HepG2 (cell line): ENCODE measurements at regions not wholly inside any gene's neighbourhood (a gene's known extent, or its start where the extent isn't known, plus 50 kb on each side); places are given as distances from the start of the nearest gene placed in this dataset.

Source experiments
- ATAC-seq: fragments of 200-7000 bp; cut with Tn5 transposase; 3 replicates; pipeline ENCODE4 v1.9.1; 2020; ENCODE audit warnings: mild to moderate bottlenecking, moderate library complexity
- BruUV-seq: library from RNA; stranded (reverse); fragments of 400-500 nt; replicated peaks from 2 replicates; lab custom pipeline; 2021; lab: Mats Ljungman, UMichigan
- CTCF ChIA-PET: fragments of 300-600 bp; formaldehyde crosslinking; extraction: SDS; loops from one replicate; lab custom pipeline; 2021; ENCODE audit warnings: low total read pairs, inconsistent platforms, low intra/inter-chr PET ratio; lab: Yijun Ruan, JAX
- POLR2A ChIA-PET: fragments of 350-600 bp; sonication (Branson Sonifier 250); formaldehyde crosslinking; loops from one replicate; lab custom pipeline; 2020; ENCODE audit warnings: antibody characterized with exemption, inconsistent platforms; lab: Yijun Ruan, JAX
- DNase-seq: peaks from one replicate; pipeline ENCODE4 v3.0.0-alpha.2; 2015; ENCODE audit warnings: low spot score
- FAIRE-seq: peaks from 3 replicates; lab custom pipeline; 2011; peaks lifted over from hg19 to GRCh38; lab: Jason Lieb, UNC
- H2AFZ ChIP-seq: one replicate; pipeline ENCODE4 v1.6.1; 2011; ENCODE audit warnings: low read length, inconsistent platforms
- H3K27ac ChIP-seq: fragments of 300-600 bp; 3 replicates; pipeline ENCODE4 v1.8.0; 2011; ENCODE audit warnings: mixed run types, mild to moderate bottlenecking, mixed read lengths, low read length, inconsistent platforms; ENCODE audit not compliant: insufficient read depth; ENCODE audit errors: extremely low read length
- H3K27me3 ChIP-seq, 2 experiments: fragments of 200-600 bp in 1 of 2; 2 replicates in 1 of 2; 3 replicates in 1 of 2; pipeline versions ENCODE4 v1.6.0 to v1.8.0; 2011; ENCODE audit warnings: low read length in 2 of 2, mild to moderate bottlenecking in 2 of 2, moderate library complexity in 2 of 2, inconsistent platforms in 1 of 2; ENCODE audit not compliant: insufficient read depth in 2 of 2, control insufficient read depth in 1 of 2
- H3K36me3 ChIP-seq, 2 experiments: fragments of 200-600 bp in 1 of 2; replicated peaks in 1 of 2; 2 replicates in 1 of 2; 3 replicates in 1 of 2; pipeline versions ENCODE4 v1.5.1 to v1.8.0; 2011; ENCODE audit warnings: low read length in 2 of 2, inconsistent platforms in 1 of 2; ENCODE audit not compliant: insufficient read depth in 2 of 2, control insufficient read depth in 1 of 2
- H3K4me1 ChIP-seq: 2 replicates; pipeline ENCODE4 v1.5.1; 2012; ENCODE audit warnings: low read length, inconsistent platforms; ENCODE audit not compliant: insufficient read depth
- H3K4me2 ChIP-seq: 2 replicates; pipeline ENCODE4 v1.6.0; 2011; ENCODE audit warnings: low read depth, low read length, inconsistent platforms
- H3K4me3 ChIP-seq, 3 experiments: fragments of 200-600 bp in 1 of 3; sonication (generic), shearing (Covaris generic) in 1 of 3; replicated peaks in 1 of 3; 2 replicates each; pipeline ENCODE4 v1.5.1; 2011 to 2016; ENCODE audit warnings: low read length in 3 of 3, inconsistent platforms in 2 of 3, low read depth in 2 of 3, mild to moderate bottlenecking in 2 of 3, control low read depth in 1 of 3, mixed read lengths in 1 of 3; ENCODE audit not compliant: insufficient read depth in 1 of 3
- H3K79me2 ChIP-seq: one replicate; pipeline ENCODE4 v1.6.1; 2011; ENCODE audit warnings: low read length, inconsistent platforms; ENCODE audit not compliant: insufficient read depth
- H3K9ac ChIP-seq: 2 replicates; pipeline ENCODE4 v1.6.0; 2011; ENCODE audit warnings: mild to moderate bottlenecking, low read depth, low read length, inconsistent platforms; ENCODE audit not compliant: insufficient read depth
- H3K9me3 ChIP-seq: 2 replicates; pipeline ENCODE4 v1.5.1; 2012; ENCODE audit warnings: mild to moderate bottlenecking, low read length
- H4K20me1 ChIP-seq: 2 replicates; pipeline ENCODE4 v1.6.0; 2011; ENCODE audit warnings: inconsistent platforms, mild to moderate bottlenecking, low read length, moderate library complexity; ENCODE audit not compliant: insufficient read depth
- ASH2L ChIP-seq: fragments of 300-600, 200-600 bp; sonication (generic); IDR thresholded peaks from 2 replicates; pipeline ENCODE4 v1.7.0; 2017; ENCODE audit warnings: low read depth, mild to moderate bottlenecking, moderate library complexity, mixed read lengths, low read length; ENCODE audit not compliant: insufficient read length
- CREM ChIP-seq, 2 experiments: sonication (generic) in 1 of 2; formaldehyde crosslinking in 1 of 2; IDR thresholded peaks; 2 replicates each; pipeline versions ENCODE4 v1.4.0 to v1.6.1; 2016 to 2020; ENCODE audit warnings: antibody characterized with exemption in 1 of 2, mild to moderate bottlenecking in 1 of 2, missing genetic modification reagents in 1 of 2
- DNMT3B ChIP-seq: conservative IDR thresholded peaks from 2 replicates; pipeline ENCODE4 v1.6.1; 2016; ENCODE audit warnings: missing biosample characterization, control low read depth
- HHEX ChIP-seq: IDR thresholded peaks from 2 replicates; pipeline ENCODE4 v1.6.1; 2016; ENCODE audit warnings: control low read depth
- HIC2 ChIP-seq: sonication (generic); formaldehyde crosslinking; IDR thresholded peaks from 2 replicates; pipeline ENCODE4 v1.9.0; 2022; ENCODE audit warnings: low read depth, missing genetic modification reagents
- JDP2 ChIP-seq: sonication (generic); formaldehyde crosslinking; IDR thresholded peaks from 2 replicates; pipeline ENCODE4 v1.8.1; 2022; ENCODE audit warnings: missing genetic modification reagents, borderline replicate concordance
- NPAS2 ChIP-seq: sonication (generic); formaldehyde crosslinking; IDR thresholded peaks from 2 replicates; pipeline ENCODE4 v1.8.0; 2022; ENCODE audit warnings: mild to moderate bottlenecking, missing genetic modification reagents, borderline replicate concordance
- SOX5 ChIP-seq: IDR thresholded peaks from 2 replicates; pipeline ENCODE4 v1.6.1; 2016; ENCODE audit warnings: borderline replicate concordance
- TMF1 ChIP-seq: sonication (generic); formaldehyde crosslinking; IDR thresholded peaks from 2 replicates; pipeline ENCODE4 v1.8.1; 2022; ENCODE audit warnings: low read depth, missing genetic modification reagents
- ZNF333 ChIP-seq: sonication (generic); formaldehyde crosslinking; IDR thresholded peaks from 2 replicates; pipeline ENCODE4 v1.4.0; 2020; ENCODE audit warnings: mild to moderate bottlenecking, missing genetic modification reagents, borderline replicate concordance
- ZNF605 ChIP-seq: sonication (generic); formaldehyde crosslinking; IDR thresholded peaks from 2 replicates; pipeline ENCODE4 v1.8.0; 2022; ENCODE audit warnings: mild to moderate bottlenecking, missing genetic modification reagents
- ZSCAN9 ChIP-seq: IDR thresholded peaks from 2 replicates; pipeline ENCODE4 v1.6.1; 2016; ENCODE audit warnings: borderline replicate concordance
- WGBS: methylation state at CpG from one replicate; pipeline ENCODE4 v1.1.6; 2017; ENCODE audit warnings: low lambda C conversion rate; 5-methylcytosine and 5-hydroxymethylcytosine counted together
- in situ Hi-C: cut with HindIII; loops from 2 replicates; pipeline ENCODE4 v1.10.0; 2017; ENCODE audit warnings: low pct_unique_long_range_greater_than_20kb; ENCODE audit not compliant: extremely low pct_ligation_motif_present
- intact Hi-C: fragments of 100-400 bp; cut with micrococcal nuclease; formaldehyde crosslinking; loops from one replicate; pipeline ENCODE4 v1.10.0; 2022; ENCODE audit not compliant: unreplicated experiment
- TF ChIP-seq, protein P1 (sequence below): sonication (generic); formaldehyde crosslinking; IDR thresholded peaks from 2 replicates; pipeline ENCODE4 v1.4.0; 2020; ENCODE audit warnings: missing genetic modification reagents
- TF ChIP-seq, protein P2 (sequence below): sonication (generic); formaldehyde crosslinking; IDR thresholded peaks from 2 replicates; pipeline ENCODE4 v1.5.1; 2020; ENCODE audit warnings: missing genetic modification reagents, mild to moderate bottlenecking, borderline replicate concordance
- TF ChIP-seq, protein P3 (sequence below): sonication (generic); formaldehyde crosslinking; IDR thresholded peaks from 2 replicates; pipeline ENCODE4 v1.4.0; 2020; ENCODE audit warnings: mild to moderate bottlenecking, missing genetic modification reagents
- TF ChIP-seq, protein P4 (sequence below): sonication (generic); formaldehyde crosslinking; IDR thresholded peaks from 2 replicates; pipeline ENCODE4 v1.8.0; 2022; ENCODE audit warnings: low read depth, missing genetic modification reagents

DNA sequence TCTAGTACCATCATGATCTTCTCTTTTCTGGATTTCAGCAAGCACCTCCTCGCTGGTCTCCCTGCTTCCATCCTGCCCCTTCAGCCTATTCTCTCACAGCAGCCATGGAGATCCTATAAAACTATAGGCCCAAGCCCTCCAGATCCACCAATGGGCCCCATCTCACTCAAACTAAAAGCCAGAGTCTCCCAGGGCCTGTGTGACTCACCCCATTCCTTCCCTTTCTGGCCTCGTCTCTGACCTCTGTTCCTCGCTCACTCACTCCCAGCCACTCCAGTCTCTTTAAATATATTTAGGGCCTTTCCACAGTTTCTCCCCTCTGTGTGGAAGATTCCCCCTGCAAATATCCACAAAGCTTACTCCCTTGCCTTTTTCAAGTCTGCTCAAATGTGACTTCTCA lies 89.7 kb downstream of the HSPH1 start:
- 21% methylated on average over 3 of the region's 3 CpGs for WGBS
- no peak for FAIRE-seq
- TF ChIP-seq JDP2 (CRISPR knock-in tag) (no peak), TMF1 (CRISPR knock-in tag) (no peak), DNMT3B (CRISPR knock-in tag) (no peak), ASH2L (no peak), ZNF605 (CRISPR knock-in tag) (no peak), NPAS2 (no peak), HIC2 (no peak), CREM (IDR thresholded peaks at IDR 0.05) (no peak), CREM (CRISPR knock-in tag; IDR thresholded peaks at IDR 0.05) (no peak), ZSCAN9 (CRISPR knock-in tag) (no peak), SOX5 (CRISPR knock-in tag) (no peak), ZNF333 (CRISPR knock-in tag) (no peak), HHEX (CRISPR knock-in tag) (no peak)
- TF ChIP-seq, protein P1, sequence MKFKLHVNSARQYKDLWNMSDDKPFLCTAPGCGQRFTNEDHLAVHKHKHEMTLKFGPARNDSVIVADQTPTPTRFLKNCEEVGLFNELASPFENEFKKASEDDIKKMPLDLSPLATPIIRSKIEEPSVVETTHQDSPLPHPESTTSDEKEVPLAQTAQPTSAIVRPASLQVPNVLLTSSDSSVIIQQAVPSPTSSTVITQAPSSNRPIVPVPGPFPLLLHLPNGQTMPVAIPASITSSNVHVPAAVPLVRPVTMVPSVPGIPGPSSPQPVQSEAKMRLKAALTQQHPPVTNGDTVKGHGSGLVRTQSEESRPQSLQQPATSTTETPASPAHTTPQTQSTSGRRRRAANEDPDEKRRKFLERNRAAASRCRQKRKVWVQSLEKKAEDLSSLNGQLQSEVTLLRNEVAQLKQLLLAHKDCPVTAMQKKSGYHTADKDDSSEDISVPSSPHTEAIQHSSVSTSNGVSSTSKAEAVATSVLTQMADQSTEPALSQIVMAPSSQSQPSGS, result no peak
- TF ChIP-seq, protein P2, sequence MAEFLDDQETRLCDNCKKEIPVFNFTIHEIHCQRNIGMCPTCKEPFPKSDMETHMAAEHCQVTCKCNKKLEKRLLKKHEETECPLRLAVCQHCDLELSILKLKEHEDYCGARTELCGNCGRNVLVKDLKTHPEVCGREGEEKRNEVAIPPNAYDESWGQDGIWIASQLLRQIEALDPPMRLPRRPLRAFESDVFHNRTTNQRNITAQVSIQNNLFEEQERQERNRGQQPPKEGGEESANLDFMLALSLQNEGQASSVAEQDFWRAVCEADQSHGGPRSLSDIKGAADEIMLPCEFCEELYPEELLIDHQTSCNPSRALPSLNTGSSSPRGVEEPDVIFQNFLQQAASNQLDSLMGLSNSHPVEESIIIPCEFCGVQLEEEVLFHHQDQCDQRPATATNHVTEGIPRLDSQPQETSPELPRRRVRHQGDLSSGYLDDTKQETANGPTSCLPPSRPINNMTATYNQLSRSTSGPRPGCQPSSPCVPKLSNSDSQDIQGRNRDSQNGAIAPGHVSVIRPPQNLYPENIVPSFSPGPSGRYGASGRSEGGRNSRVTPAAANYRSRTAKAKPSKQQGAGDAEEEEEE (CRISPR knock-in tag), result no peak
- TF ChIP-seq, protein P3, sequence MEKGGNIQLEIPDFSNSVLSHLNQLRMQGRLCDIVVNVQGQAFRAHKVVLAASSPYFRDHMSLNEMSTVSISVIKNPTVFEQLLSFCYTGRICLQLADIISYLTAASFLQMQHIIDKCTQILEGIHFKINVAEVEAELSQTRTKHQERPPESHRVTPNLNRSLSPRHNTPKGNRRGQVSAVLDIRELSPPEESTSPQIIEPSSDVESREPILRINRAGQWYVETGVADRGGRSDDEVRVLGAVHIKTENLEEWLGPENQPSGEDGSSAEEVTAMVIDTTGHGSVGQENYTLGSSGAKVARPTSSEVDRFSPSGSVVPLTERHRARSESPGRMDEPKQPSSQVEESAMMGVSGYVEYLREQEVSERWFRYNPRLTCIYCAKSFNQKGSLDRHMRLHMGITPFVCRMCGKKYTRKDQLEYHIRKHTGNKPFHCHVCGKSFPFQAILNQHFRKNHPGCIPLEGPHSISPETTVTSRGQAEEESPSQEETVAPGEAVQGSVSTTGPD (CRISPR knock-in tag), result no peak
- TF ChIP-seq, protein P4, sequence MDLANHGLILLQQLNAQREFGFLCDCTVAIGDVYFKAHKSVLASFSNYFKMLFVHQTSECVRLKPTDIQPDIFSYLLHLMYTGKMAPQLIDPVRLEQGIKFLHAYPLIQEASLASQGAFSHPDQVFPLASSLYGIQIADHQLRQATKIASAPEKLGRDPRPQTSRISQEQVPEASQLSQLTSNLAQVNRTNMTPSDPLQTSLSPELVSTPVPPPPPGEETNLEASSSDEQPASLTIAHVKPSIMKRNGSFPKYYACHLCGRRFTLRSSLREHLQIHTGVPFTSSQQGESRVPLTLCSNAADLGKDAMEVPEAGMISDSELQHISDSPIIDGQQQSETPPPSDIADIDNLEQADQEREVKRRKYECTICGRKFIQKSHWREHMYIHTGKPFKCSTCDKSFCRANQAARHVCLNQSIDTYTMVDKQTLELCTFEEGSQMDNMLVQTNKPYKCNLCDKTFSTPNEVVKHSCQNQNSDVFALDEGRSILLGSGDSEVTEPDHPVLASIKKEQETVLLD, result no peak

More for the DNA sequence above, 89.7 kb downstream of the HSPH1 start:
- H4K20me1 ChIP-seq, result no peaks in the 10 kb centered on the region
- H3K79me2 ChIP-seq, result no peaks in the 10 kb centered on the region
- ChIA-PET POLR2A (no interaction called here), CTCF (no interaction called here)
- no peaks in the 10 kb centered on the region for H3K9me3 ChIP-seq
- H2AFZ ChIP-seq, result no peak overlapping the region
- H3K27ac ChIP-seq, result no peak overlapping the region
- no peak overlapping the region for H3K4me2 ChIP-seq
- no peaks in the 10 kb centered on the region for H3K4me1 ChIP-seq
- H3K27me3 ChIP-seq, result peaks cover 0 to 8% of the 10 kb centered on the region in 2 experiments; a peak in 1 of 5 replicates
- in situ Hi-C loops (no loop called here), intact Hi-C loops (no loop called here)
- H3K36me3 ChIP-seq, result no peaks in the 10 kb centered on the region
- ATAC-seq (no peak), DNase-seq (no peak)
- no peak overlapping the region for H3K9ac ChIP-seq
- BruUV-seq, result no TSS peak
- H3K4me3 ChIP-seq, result no peak overlapping the region
